K562 (cell line): ENCODE measurements at regions not wholly inside any gene's neighbourhood (a gene's known extent, or its start where the extent isn't known, plus 50 kb on each side); places are given as distances from the start of the nearest gene placed in this dataset.
A peak's percentile ranks its signal among the peaks of the same experiment; 100 is the strongest.

Experiments used
- ARNT ChIP-seq, 2 experiments: fragments of 450-650 bp; IDR thresholded peaks; 2 replicates each; pipeline ENCODE4 v1.6.1; 2016; ENCODE audit warnings: mild to moderate bottlenecking in 1 of 2
- CBFA2T3 ChIP-seq: fragments of 450-650 bp; IDR thresholded peaks from 2 replicates; pipeline ENCODE4 v1.6.1; 2017
- CHD2 ChIP-seq: IDR thresholded peaks from 2 replicates; pipeline ENCODE4 v1.6.1; 2011; ENCODE audit warnings: low read depth, low read length
- FOXK2 ChIP-seq, 2 experiments: fragments of 450-650 bp; IDR thresholded peaks in 1 of 2; conservative IDR thresholded peaks in 1 of 2; 2 replicates each; pipeline ENCODE4 v1.6.1; 2016; ENCODE audit warnings: low read depth in 2 of 2, mild to moderate bottlenecking in 1 of 2
- HCFC1 ChIP-seq: IDR thresholded peaks from 2 replicates; pipeline ENCODE4 v1.6.1; 2012; ENCODE audit warnings: low read depth, low read length, improper control_type of control experiment
- RB1 ChIP-seq: fragments of 450-650 bp; IDR thresholded peaks from 2 replicates; pipeline ENCODE4 v1.6.1; 2017; ENCODE audit warnings: low read depth, mild to moderate bottlenecking
- ZC3H4 ChIP-seq: sonication (generic); formaldehyde crosslinking; IDR thresholded peaks from 2 replicates; pipeline ENCODE4 v1.9.0; 2021; ENCODE audit warnings: missing genetic modification reagents, borderline replicate concordance
- ZNF232 ChIP-seq: sonication (generic); formaldehyde crosslinking; IDR thresholded peaks from 2 replicates; pipeline ENCODE4 v1.8.0; 2022; ENCODE audit warnings: mild to moderate bottlenecking, missing genetic modification reagents
- ZNF644 ChIP-seq: fragments of 200-800 bp; sonication (Bioruptor generic); IDR thresholded peaks from 2 replicates; pipeline ENCODE4 v1.6.1; 2016; ENCODE audit warnings: low read depth, missing genetic modification characterization, missing compliant biosample characterization
- ZNF778 ChIP-seq: fragments of 450-650 bp; formaldehyde crosslinking; IDR thresholded peaks from 2 replicates; pipeline ENCODE4 v1.4.0; 2020; ENCODE audit warnings: mild to moderate bottlenecking, moderate library complexity
- TF ChIP-seq, protein P1 (sequence below): fragments of 450-650 bp; IDR thresholded peaks from 2 replicates; pipeline ENCODE4 v1.6.1; 2016; ENCODE audit warnings: mild to moderate bottlenecking, moderate library complexity
- TF ChIP-seq, protein P2 (sequence below), 3 experiments: fragments of 200-800 bp in 1 of 3; fragments of 250-450 bp in 1 of 3; fragments of 450-650 bp in 1 of 3; sonication (Bioruptor Pico) in 1 of 3; sonication (Bioruptor generic) in 1 of 3; formaldehyde crosslinking in 1 of 3; IDR thresholded peaks; 2 replicates each; pipeline versions ENCODE4 v1.6.1 to v1.8.0; 2016 to 2022; ENCODE audit warnings: mild to moderate bottlenecking in 2 of 3, missing genetic modification characterization in 2 of 3, missing compliant biosample characterization in 1 of 3, moderate library complexity in 1 of 3

DNA sequence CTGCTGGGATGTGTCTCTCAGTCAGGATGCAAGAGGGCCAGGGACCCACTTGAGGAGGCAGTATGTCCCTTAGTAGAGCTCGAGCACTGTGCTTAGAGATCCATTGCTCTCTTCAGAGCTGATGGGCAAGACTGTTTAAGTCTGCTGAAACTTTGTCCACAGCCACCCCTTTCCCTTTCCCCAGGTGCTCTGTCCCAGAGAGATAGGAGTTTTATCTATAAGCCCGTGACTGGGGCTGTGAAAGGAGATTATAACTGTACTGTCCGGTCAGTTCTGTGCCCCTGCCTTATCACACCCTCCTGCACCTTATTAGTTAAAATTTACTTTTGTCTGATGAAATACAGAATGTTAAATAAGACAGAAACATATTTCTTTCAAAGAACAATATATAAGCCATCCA is 378.4 kb downstream of the PABPC4L start (continued):
- TF ChIP-seq, protein P1, sequence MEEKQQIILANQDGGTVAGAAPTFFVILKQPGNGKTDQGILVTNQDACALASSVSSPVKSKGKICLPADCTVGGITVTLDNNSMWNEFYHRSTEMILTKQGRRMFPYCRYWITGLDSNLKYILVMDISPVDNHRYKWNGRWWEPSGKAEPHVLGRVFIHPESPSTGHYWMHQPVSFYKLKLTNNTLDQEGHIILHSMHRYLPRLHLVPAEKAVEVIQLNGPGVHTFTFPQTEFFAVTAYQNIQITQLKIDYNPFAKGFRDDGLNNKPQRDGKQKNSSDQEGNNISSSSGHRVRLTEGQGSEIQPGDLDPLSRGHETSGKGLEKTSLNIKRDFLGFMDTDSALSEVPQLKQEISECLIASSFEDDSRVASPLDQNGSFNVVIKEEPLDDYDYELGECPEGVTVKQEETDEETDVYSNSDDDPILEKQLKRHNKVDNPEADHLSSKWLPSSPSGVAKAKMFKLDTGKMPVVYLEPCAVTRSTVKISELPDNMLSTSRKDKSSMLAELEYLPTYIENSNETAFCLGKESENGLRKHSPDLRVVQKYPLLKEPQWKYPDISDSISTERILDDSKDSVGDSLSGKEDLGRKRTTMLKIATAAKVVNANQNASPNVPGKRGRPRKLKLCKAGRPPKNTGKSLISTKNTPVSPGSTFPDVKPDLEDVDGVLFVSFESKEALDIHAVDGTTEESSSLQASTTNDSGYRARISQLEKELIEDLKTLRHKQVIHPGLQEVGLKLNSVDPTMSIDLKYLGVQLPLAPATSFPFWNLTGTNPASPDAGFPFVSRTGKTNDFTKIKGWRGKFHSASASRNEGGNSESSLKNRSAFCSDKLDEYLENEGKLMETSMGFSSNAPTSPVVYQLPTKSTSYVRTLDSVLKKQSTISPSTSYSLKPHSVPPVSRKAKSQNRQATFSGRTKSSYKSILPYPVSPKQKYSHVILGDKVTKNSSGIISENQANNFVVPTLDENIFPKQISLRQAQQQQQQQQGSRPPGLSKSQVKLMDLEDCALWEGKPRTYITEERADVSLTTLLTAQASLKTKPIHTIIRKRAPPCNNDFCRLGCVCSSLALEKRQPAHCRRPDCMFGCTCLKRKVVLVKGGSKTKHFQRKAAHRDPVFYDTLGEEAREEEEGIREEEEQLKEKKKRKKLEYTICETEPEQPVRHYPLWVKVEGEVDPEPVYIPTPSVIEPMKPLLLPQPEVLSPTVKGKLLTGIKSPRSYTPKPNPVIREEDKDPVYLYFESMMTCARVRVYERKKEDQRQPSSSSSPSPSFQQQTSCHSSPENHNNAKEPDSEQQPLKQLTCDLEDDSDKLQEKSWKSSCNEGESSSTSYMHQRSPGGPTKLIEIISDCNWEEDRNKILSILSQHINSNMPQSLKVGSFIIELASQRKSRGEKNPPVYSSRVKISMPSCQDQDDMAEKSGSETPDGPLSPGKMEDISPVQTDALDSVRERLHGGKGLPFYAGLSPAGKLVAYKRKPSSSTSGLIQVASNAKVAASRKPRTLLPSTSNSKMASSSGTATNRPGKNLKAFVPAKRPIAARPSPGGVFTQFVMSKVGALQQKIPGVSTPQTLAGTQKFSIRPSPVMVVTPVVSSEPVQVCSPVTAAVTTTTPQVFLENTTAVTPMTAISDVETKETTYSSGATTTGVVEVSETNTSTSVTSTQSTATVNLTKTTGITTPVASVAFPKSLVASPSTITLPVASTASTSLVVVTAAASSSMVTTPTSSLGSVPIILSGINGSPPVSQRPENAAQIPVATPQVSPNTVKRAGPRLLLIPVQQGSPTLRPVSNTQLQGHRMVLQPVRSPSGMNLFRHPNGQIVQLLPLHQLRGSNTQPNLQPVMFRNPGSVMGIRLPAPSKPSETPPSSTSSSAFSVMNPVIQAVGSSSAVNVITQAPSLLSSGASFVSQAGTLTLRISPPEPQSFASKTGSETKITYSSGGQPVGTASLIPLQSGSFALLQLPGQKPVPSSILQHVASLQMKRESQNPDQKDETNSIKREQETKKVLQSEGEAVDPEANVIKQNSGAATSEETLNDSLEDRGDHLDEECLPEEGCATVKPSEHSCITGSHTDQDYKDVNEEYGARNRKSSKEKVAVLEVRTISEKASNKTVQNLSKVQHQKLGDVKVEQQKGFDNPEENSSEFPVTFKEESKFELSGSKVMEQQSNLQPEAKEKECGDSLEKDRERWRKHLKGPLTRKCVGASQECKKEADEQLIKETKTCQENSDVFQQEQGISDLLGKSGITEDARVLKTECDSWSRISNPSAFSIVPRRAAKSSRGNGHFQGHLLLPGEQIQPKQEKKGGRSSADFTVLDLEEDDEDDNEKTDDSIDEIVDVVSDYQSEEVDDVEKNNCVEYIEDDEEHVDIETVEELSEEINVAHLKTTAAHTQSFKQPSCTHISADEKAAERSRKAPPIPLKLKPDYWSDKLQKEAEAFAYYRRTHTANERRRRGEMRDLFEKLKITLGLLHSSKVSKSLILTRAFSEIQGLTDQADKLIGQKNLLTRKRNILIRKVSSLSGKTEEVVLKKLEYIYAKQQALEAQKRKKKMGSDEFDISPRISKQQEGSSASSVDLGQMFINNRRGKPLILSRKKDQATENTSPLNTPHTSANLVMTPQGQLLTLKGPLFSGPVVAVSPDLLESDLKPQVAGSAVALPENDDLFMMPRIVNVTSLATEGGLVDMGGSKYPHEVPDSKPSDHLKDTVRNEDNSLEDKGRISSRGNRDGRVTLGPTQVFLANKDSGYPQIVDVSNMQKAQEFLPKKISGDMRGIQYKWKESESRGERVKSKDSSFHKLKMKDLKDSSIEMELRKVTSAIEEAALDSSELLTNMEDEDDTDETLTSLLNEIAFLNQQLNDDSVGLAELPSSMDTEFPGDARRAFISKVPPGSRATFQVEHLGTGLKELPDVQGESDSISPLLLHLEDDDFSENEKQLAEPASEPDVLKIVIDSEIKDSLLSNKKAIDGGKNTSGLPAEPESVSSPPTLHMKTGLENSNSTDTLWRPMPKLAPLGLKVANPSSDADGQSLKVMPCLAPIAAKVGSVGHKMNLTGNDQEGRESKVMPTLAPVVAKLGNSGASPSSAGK: no peak
- TF ChIP-seq, protein P2, sequence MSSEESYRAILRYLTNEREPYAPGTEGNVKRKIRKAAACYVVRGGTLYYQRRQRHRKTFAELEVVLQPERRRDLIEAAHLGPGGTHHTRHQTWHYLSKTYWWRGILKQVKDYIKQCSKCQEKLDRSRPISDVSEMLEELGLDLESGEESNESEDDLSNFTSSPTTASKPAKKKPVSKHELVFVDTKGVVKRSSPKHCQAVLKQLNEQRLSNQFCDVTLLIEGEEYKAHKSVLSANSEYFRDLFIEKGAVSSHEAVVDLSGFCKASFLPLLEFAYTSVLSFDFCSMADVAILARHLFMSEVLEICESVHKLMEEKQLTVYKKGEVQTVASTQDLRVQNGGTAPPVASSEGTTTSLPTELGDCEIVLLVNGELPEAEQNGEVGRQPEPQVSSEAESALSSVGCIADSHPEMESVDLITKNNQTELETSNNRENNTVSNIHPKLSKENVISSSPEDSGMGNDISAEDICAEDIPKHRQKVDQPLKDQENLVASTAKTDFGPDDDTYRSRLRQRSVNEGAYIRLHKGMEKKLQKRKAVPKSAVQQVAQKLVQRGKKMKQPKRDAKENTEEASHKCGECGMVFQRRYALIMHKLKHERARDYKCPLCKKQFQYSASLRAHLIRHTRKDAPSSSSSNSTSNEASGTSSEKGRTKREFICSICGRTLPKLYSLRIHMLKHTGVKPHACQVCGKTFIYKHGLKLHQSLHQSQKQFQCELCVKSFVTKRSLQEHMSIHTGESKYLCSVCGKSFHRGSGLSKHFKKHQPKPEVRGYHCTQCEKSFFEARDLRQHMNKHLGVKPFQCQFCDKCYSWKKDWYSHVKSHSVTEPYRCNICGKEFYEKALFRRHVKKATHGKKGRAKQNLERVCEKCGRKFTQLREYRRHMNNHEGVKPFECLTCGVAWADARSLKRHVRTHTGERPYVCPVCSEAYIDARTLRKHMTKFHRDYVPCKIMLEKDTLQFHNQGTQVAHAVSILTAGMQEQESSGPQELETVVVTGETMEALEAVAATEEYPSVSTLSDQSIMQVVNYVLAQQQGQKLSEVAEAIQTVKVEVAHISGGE (CRISPR knock-in tag; IDR thresholded peaks at IDR 0.05): no peak
- TF ChIP-seq FOXK2 (conservative IDR thresholded peaks at IDR 0.05 in 1 of 2, IDR thresholded peaks at IDR 0.05 in 1 of 2; ENCODE audit: low read depth in 2 of 2) (no peak), ZNF232 (CRISPR knock-in tag) (no peak), CBFA2T3 (peak; percentile 87), ZC3H4 (CRISPR knock-in tag) (no peak), HCFC1 (no peak), RB1 (no peak), ARNT (IDR thresholded peaks at IDR 0.05) (no peak), ZNF644 (tag) (no peak), CHD2 (no peak), ZNF778 (CRISPR knock-in tag) (no peak)
